ENCODE measurements at regions not wholly inside any gene's neighbourhood (a gene's known extent, or its start where the extent isn't known, plus 50 kb on each side); places are given as distances from the start of the nearest gene placed in this dataset.

DNA sequence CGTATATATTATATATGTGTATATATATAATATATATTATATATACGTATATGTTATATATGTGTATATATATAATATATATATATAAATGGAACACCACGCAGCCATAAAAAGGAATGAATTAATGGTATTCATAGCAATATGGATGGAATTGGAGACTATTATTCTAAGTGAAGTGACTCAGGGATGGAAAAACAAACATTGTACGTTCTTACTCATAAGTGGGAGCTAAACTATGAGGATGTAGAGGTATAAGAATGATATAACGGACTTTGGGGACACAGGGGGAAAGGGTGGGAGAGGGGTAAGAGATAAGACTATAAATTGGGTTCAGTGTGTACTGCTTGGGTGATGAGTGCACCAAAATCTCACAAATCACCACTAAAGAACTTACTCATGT is 1388.9 kb downstream of the C4orf33 start:
- TF ChIP-seq, protein P1, sequence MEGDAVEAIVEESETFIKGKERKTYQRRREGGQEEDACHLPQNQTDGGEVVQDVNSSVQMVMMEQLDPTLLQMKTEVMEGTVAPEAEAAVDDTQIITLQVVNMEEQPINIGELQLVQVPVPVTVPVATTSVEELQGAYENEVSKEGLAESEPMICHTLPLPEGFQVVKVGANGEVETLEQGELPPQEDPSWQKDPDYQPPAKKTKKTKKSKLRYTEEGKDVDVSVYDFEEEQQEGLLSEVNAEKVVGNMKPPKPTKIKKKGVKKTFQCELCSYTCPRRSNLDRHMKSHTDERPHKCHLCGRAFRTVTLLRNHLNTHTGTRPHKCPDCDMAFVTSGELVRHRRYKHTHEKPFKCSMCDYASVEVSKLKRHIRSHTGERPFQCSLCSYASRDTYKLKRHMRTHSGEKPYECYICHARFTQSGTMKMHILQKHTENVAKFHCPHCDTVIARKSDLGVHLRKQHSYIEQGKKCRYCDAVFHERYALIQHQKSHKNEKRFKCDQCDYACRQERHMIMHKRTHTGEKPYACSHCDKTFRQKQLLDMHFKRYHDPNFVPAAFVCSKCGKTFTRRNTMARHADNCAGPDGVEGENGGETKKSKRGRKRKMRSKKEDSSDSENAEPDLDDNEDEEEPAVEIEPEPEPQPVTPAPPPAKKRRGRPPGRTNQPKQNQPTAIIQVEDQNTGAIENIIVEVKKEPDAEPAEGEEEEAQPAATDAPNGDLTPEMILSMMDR (IDR thresholded peaks at IDR 0.05) = no peak
- no peak for TF ChIP-seq EZH2 (IDR thresholded peaks at IDR 0.05; ENCODE audit: borderline replicate concordance, insufficient read depth, low read depth, low read length, poor library complexity, severe bottlenecking)

Measured in B cell (primary cell).